CD4-positive, alpha-beta T cell treated with Interferon alpha-2 for 1 hour (primary cell): ENCODE measurements at regions not wholly inside any gene's neighbourhood (a gene's known extent, or its start where the extent isn't known, plus 50 kb on each side); places are given as distances from the start of the nearest gene placed in this dataset.
"Not testable (repeated sequence)": the region's sequence is repeated elsewhere in the genome, so short reads cannot be mapped to it uniquely, and the experiment has no call there.

Experiments used
- DNase-seq, 2 donors: peaks; one replicate each; pipeline ENCODE4 v3.0.0-alpha.2; 2020 to 2022

GRCh38 chr14:25537846-25538455, 488.0 kb upstream of the STXBP6 start:
- DNase-seq: no peak

DNA sequence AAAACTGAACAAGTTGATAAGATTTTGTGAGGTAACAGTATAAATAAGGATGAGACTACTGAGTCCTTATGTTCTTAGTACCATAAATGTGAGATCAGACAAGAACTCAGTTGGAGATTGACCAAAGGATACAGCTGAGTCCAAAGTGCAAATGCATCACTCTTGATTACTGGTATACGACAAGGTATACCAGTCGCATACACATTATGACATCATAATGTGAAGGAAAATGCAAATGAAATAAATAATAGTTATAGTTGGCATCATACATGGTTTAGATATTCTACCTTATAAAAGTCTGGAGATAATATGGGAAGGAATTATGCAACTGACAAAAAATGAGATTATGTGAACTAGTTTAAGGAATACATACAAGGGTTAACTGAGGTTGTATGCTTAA, 476.3 kb upstream of the STXBP6 start:
- DNase-seq: no peak

- no peak for DNase-seq
Observed at GRCh38 chr14:25522926-25523325, 473.0 kb upstream of the STXBP6 start.

DNA sequence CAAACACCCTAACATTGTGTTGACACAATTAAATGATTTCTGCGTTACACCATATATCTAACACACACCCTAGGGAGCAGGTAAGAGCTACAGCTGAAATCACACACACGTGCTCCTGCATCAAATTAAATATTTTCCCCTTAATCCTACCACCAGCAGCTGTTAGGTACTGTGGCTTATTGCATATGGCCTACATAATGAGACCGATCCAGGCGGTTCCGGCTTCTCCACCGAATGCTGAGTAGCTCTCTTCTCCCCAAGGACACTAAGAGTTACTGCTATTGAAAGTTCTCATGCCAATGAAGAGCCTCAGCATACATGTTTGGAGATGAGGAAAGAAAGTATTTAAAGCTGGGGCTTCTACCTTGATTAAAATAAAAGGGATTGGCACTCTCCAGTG, 472.2 kb upstream of the STXBP6 start:
- DNase-seq: no peak

GRCh38 chr14:25521616-25522015, 471.7 kb upstream of the STXBP6 start:
- no peak for DNase-seq

GRCh38 chr14:25520821-25521220, 470.9 kb upstream of the STXBP6 start:
- no peak for DNase-seq

- DNase-seq: no peak
Observed at GRCh38 chr14:25518364-25518763, 468.4 kb upstream of the STXBP6 start.

GRCh38 chr14:25516838-25517237, 466.9 kb upstream of the STXBP6 start:
- DNase-seq: no peak

DNA sequence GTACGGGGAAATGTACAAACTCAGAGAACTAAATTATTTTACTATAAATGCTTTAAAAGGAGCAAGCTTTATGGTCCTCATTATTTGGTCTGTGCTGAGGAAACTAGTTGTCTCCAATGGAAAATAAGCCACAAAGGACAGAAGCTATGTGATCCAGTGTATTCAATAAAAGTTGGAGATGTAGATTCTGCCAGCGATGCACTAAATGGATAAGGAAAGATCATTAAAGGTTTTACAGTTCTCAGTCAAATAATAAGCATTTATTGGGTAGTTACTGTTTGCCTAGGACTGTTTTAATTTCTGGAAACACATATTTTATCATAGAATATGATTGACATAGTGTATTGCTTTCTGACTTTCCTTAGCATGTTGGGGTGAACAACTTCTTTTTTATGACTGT, 458.9 kb upstream of the STXBP6 start:
- DNase-seq: no peak

- no peak for DNase-seq
Observed at GRCh38 chr14:25501749-25502148, 451.8 kb upstream of the STXBP6 start.

DNA sequence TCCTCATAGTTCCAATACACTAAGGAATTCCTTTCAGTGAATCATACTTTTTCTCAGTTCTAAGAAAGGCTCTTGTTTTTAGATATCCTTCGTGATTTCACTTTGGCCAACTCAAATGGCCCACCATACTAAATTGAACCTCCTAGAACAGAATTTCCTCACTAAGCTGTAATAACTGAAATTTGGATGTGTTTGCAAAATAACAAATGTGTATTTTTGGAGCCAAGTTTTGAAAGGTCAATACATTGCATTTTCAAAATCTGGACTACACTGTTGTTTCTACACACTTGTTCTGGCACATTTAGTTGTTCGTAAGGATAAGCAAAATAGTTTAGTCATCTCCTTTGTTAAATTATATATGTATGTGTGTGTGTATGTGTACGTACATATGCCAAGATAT, 439.0 kb upstream of the STXBP6 start:
- no peak for DNase-seq

DNA sequence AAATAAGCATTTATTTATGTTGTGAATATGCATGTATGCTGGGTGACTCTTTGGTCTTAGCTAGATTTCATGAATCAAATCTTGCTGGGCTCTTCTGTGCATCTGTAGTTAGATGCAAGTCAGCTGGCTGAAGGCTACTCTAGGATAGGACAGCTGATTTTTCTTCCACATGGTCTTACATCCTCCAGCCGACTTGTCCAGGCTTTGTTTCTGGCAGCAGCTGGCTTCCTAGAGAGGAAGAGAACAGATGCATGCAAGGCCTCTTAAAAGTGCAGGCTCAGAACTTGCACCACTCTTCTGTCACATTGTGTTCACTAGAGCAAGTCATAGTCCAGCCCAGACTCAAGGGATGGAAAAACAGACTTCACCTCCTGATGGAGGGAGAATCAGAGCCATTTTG, 435.4 kb upstream of the STXBP6 start:
- no peak for DNase-seq

DNA sequence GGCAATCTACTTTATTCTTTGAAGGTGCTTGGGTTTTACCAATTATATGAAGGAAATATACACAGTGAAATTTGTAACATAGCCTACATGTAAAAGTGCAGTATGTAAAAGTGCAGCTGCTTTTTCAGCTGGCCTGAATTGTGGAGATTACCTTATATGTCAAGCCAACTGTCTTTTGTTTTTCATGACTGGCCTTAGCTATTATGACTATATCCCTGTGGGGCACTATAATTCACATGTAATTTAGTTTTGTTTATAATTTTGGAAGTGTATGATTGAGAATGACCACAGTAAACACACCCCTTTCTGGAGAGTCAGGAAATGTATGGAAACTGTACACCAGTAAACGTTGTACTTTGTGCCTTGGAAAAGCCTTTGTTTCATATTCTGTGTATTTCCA, 435.0 kb upstream of the STXBP6 start:
- no peak for DNase-seq

- no peak for DNase-seq
Observed at GRCh38 chr14:25484235-25484634, 434.3 kb upstream of the STXBP6 start.

DNA sequence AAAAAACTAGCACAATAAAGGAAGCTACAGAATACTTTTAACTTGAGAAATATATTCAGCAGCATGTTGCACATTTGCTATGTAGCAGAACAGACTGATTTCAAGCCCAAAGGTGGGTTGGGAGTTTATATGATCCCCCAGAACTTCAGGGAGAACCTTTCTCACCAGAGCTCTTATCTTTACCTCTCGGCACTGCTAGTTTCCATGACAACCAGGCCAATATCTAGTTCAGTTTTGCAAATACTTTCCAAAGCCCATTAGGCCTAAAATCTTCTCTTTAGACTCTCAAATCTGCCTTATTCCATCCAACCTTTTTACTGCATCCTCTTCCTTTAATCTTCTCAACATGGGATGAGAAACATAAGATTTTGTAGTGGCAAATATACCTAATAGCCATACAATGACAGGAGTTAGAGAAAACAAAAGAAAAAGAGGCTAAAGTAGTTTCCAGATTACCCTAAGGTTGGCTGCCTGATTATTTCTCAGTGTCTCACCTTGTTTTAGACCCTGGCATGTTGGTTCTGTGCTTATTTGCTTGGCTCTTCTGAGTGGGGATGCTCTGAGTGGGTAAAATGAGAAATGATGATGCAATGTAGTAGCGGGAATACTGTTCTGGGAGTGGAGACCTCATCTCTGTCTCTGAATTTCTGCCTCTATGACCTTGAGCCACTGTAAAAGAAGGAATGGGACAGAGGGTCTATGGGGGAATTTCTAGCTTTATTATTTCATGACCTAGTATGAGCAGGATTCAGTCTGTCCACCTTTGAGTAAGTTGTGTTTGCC, 427.6 kb upstream of the STXBP6 start:
- DNase-seq: no peak

- DNase-seq: no peak
Observed at GRCh38 chr14:25472700-25473099, 422.8 kb upstream of the STXBP6 start.

GRCh38 chr14:25464772-25465171, 414.8 kb upstream of the STXBP6 start:
- DNase-seq: no peak

- DNase-seq: no peak
Observed at GRCh38 chr14:25464078-25464477, 414.1 kb upstream of the STXBP6 start.

DNA sequence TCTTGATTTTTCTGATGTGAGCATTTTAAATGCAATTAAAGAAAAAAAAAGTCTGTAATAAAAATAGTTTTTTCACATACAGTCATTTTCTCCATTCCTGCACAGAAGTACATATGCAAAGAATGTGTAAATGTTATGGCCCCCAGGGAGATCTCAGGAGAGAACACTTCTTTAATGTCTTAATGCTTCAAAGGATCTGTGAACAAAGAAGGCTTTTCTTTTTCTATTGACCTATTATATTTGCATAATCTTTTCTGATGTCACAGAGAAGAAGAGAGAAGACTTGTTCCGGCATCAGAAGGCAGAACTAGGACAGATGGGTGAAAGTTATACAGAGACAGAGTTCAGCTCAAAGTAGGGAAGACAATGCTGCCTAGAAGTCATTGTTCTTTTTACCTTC, 413.5 kb upstream of the STXBP6 start:
- no peak for DNase-seq

GRCh38 chr14:25461780-25462179, 411.8 kb upstream of the STXBP6 start:
- DNase-seq: no peak

- DNase-seq: no peak
Observed at GRCh38 chr14:25444381-25444780, 394.4 kb upstream of the STXBP6 start.

DNA sequence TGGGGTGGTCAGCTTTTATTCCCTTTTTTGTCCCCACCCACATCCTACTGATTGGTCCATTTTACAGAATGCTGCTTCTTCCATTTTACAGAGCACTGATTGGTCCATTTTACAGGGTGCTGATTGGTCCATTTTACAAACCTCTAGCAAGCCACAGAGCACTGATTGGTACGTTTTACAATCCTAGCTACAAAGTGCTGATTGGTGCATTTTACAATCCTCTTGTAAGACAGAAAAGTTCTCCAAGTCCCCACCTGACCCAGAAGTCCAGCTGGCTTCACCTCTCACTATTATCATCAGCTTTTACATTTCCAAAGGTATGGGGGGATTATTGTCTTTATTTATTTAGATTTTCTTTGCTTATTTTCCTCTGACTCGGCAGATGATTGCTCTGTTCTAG, 390.4 kb upstream of the STXBP6 start:
- not testable (repeated sequence) for DNase-seq

DNA sequence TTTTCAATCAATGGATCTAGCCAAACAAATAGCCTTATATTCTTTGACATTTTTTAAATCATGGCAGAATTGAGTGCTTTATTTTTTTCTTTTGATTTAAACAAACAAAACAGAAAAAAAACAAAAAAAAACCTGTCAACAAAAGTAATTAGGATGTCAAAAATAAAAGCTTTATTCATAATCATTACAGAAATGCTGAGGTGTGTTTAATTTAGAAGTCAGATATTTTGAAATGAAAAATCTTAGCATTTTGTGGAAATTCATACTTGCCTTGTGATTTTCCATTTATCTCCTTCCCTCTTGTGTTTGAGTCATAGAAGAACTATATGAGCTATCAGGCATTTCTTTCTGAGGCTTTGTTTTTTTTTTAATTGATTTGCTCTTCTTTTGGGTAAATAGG, 387.0 kb upstream of the STXBP6 start:
- no peak for DNase-seq

DNA sequence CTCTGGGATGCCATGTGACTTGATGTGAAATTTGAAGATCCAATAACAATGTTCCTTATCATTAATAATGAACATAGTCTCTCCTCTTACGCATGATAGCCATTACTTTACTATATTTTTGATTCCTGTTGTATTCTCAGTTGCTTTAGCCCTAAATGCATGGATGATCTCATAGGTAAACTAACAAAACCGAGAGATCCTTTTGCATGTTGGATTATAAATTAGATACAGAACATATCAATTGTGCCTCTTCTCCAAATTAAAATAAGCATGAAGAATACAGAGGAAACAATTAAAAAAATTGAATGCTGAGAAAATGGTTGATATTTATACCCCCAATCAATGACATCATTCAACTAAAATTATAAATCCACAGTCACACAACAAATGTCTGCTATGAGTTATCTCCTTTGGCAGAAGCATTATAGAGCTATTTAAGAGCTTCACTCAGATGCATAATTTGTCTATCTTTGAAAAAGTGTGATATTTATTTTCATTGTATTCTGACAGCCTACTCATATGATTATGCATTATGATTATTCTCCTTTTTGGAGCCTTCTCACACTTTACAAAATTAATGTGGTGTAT, 386.4 kb upstream of the STXBP6 start:
- DNase-seq: no peak
